Neural cell (in vitro differentiated cells): ENCODE measurements at regions not wholly inside any gene's neighbourhood (a gene's known extent, or its start where the extent isn't known, plus 50 kb on each side); places are given as distances from the start of the nearest gene placed in this dataset.

Experiments used
- H2AFZ ChIP-seq: fragments of 200-600, 300-800 bp; sonication (generic), shearing (Covaris generic); 2 replicates; pipeline ENCODE4 v1.6.0; 2014; ENCODE audit warnings: low read depth, mild to moderate bottlenecking, antibody characterized with exemption, low read length, moderate library complexity
- H3F3A ChIP-seq: fragments of 200-600 bp; shearing (Covaris generic); 2 replicates; pipeline ENCODE4 v1.6.1; 2016; ENCODE audit warnings: mild to moderate bottlenecking, moderate library complexity, mixed read lengths, antibody characterized with exemption, low read length; ENCODE audit not compliant: insufficient read depth, poor library complexity, severe bottlenecking
- H3K27ac ChIP-seq: fragments of 200-600, 300-800 bp; sonication (generic), shearing (Covaris generic); 2 replicates; pipeline ENCODE4 v1.5.1; 2014; ENCODE audit warnings: mild to moderate bottlenecking, low read length, moderate library complexity
- H3K27me3 ChIP-seq: fragments of 300-800, 200-600 bp; sonication (generic), shearing (Covaris generic); 2 replicates; pipeline ENCODE4 v1.6.0; 2014; ENCODE audit warnings: mild to moderate bottlenecking, low read depth, low read length, moderate library complexity; ENCODE audit not compliant: insufficient read depth
- H3K36me3 ChIP-seq: fragments of 300-800, 200-600 bp; sonication (generic), shearing (Covaris generic); 2 replicates; pipeline ENCODE4 v1.5.1; 2014; ENCODE audit warnings: mild to moderate bottlenecking, antibody characterized with exemption, low read length, moderate library complexity; ENCODE audit not compliant: insufficient read depth
- H3K4me2 ChIP-seq: fragments of 300-800, 200-600 bp; sonication (generic), shearing (Covaris generic); 2 replicates; pipeline ENCODE4 v1.6.0; 2014; ENCODE audit warnings: mild to moderate bottlenecking, low read length
- H3K4me3 ChIP-seq: fragments of 300-800, 200-600 bp; sonication (generic), shearing (Covaris generic); 2 replicates; pipeline ENCODE4 v1.5.1; 2014; ENCODE audit warnings: mild to moderate bottlenecking, low read length, moderate library complexity
- H3K79me2 ChIP-seq: fragments of 200-600 bp; shearing (Covaris generic); replicated peaks from 2 replicates; pipeline ENCODE4 v1.6.0; 2014; ENCODE audit warnings: mild to moderate bottlenecking, low read length, moderate library complexity; ENCODE audit not compliant: insufficient read depth
- H3K9ac ChIP-seq: fragments of 300-800, 200-600 bp; sonication (generic), shearing (Covaris generic); 2 replicates; pipeline ENCODE4 v1.6.1; 2016; ENCODE audit warnings: mild to moderate bottlenecking, low read length, mixed read lengths
- H3K9me2 ChIP-seq: fragments of 200-600 bp; shearing (Covaris generic); 2 replicates; pipeline ENCODE4 v1.6.1; 2016; ENCODE audit warnings: mild to moderate bottlenecking, low read length, mixed read lengths; ENCODE audit not compliant: insufficient read depth
- H3K9me3 ChIP-seq: fragments of 200-600, 300-800 bp; sonication (generic), shearing (Covaris generic); 2 replicates; pipeline ENCODE4 v1.6.1; 2016; ENCODE audit warnings: mild to moderate bottlenecking, mixed run types, low read length, moderate library complexity, mixed read lengths
- H4K20me1 ChIP-seq: fragments of 200-600 bp; shearing (Covaris generic); 2 replicates; pipeline ENCODE4 v1.6.1; 2016; ENCODE audit warnings: mild to moderate bottlenecking, mixed run types; ENCODE audit not compliant: insufficient read depth
- EP300 ChIP-seq: fragments of 450-650 bp; conservative IDR thresholded peaks from 2 replicates; pipeline ENCODE4 v1.6.1; 2014; ENCODE audit warnings: antibody characterized with exemption, mild to moderate bottlenecking, moderate library complexity; ENCODE audit not compliant: poor library complexity, severe bottlenecking
- EZH2 ChIP-seq: fragments of 200-600, 300-800 bp; shearing (Covaris generic), sonication (generic); IDR thresholded peaks from 2 replicates; pipeline ENCODE4 v1.6.1; 2014; ENCODE audit warnings: antibody characterized with exemption, low read length, borderline replicate concordance, mild to moderate bottlenecking; ENCODE audit not compliant: insufficient read depth, poor library complexity, severe bottlenecking
- MXI1 ChIP-seq: fragments of 450-650 bp; conservative IDR thresholded peaks from 2 replicates; pipeline ENCODE4 v1.6.1; 2014; ENCODE audit warnings: antibody characterized with exemption, mild to moderate bottlenecking; ENCODE audit not compliant: poor library complexity, severe bottlenecking
- POLR2AphosphoS5 ChIP-seq: IDR thresholded peaks from 2 replicates; pipeline ENCODE4 v1.6.1; 2012
- RAD21 ChIP-seq: fragments of 450-650 bp; conservative IDR thresholded peaks from 2 replicates; pipeline ENCODE4 v1.6.1; 2014; ENCODE audit warnings: antibody characterized with exemption, mild to moderate bottlenecking, moderate library complexity
- REST ChIP-seq: IDR thresholded peaks from 2 replicates; pipeline ENCODE4 v1.6.1; 2012; ENCODE audit warnings: borderline replicate concordance
- SMC3 ChIP-seq: fragments of 450-650 bp; conservative IDR thresholded peaks from 2 replicates; pipeline ENCODE4 v1.6.1; 2014; ENCODE audit warnings: antibody characterized with exemption, mild to moderate bottlenecking, moderate library complexity; ENCODE audit not compliant: poor library complexity
- TAF1 ChIP-seq: IDR thresholded peaks from 2 replicates; pipeline ENCODE4 v1.6.1; 2012; ENCODE audit warnings: low read depth
- TF ChIP-seq, protein P1 (sequence below): fragments of 450-650 bp; IDR thresholded peaks from 2 replicates; pipeline ENCODE4 v1.5.1; 2014; ENCODE audit warnings: antibody characterized with exemption, mild to moderate bottlenecking, moderate library complexity; ENCODE audit not compliant: poor library complexity, severe bottlenecking

DNA sequence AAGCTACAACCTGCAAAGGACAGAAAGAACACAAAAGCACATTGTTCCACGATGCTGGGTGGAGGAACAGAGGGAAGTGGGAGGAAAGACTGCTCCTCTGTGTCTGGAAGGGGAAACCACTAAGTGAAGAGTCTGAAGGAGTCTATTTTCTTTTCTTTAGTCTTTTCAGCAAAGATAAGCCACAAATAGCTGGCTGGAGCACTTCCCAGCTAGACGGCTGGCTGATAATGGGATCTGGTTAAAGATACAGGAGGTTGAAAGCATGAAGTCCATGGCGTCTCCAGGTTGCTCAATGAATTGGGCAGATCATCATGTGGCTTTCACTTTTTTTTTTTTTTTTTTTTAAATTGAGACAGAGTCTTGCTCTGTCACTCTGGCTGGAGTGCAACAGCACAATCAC lies 154.0 kb upstream of the KCNG1 start:
- Histone ChIP-seq H3K27me3 (no peaks in the 10 kb centered on the region), H3K27ac (no peak overlapping the region), H2AFZ (no peak overlapping the region), H3K9me2 (no peaks in the 10 kb centered on the region), H3K79me2 (no peaks in the 10 kb centered on the region), H3F3A (no peaks in the 10 kb centered on the region), H4K20me1 (no peaks in the 10 kb centered on the region), H3K36me3 (no peaks in the 10 kb centered on the region), H3K4me3 (no peak overlapping the region), H3K9ac (no peak overlapping the region), H3K4me2 (no peak overlapping the region), H3K9me3 (no peaks in the 10 kb centered on the region)
- TF ChIP-seq EZH2 (no peak), POLR2AphosphoS5 (no peak), SMC3 (no peak), EP300 (no peak), MXI1 (no peak), TAF1 (no peak), REST (no peak), RAD21 (no peak)
- TF ChIP-seq, protein P1, sequence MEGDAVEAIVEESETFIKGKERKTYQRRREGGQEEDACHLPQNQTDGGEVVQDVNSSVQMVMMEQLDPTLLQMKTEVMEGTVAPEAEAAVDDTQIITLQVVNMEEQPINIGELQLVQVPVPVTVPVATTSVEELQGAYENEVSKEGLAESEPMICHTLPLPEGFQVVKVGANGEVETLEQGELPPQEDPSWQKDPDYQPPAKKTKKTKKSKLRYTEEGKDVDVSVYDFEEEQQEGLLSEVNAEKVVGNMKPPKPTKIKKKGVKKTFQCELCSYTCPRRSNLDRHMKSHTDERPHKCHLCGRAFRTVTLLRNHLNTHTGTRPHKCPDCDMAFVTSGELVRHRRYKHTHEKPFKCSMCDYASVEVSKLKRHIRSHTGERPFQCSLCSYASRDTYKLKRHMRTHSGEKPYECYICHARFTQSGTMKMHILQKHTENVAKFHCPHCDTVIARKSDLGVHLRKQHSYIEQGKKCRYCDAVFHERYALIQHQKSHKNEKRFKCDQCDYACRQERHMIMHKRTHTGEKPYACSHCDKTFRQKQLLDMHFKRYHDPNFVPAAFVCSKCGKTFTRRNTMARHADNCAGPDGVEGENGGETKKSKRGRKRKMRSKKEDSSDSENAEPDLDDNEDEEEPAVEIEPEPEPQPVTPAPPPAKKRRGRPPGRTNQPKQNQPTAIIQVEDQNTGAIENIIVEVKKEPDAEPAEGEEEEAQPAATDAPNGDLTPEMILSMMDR: no peak

GRCh38 chr20:51176446-51176845 lies 153.5 kb upstream of the KCNG1 start:
- H3F3A ChIP-seq: no peaks in the 10 kb centered on the region
- H3K79me2 ChIP-seq: no peaks in the 10 kb centered on the region
- no peak overlapping the region for H3K4me2 ChIP-seq
- H4K20me1 ChIP-seq: no peaks in the 10 kb centered on the region
- H3K36me3 ChIP-seq: no peaks in the 10 kb centered on the region
- H3K4me3 ChIP-seq: no peak overlapping the region
- no peaks in the 10 kb centered on the region for H3K9me2 ChIP-seq
- no peak overlapping the region for H2AFZ ChIP-seq
- no peaks in the 10 kb centered on the region for H3K9me3 ChIP-seq
- no peak overlapping the region for H3K9ac ChIP-seq
- H3K27me3 ChIP-seq: no peaks in the 10 kb centered on the region
- TF ChIP-seq, protein P1: no peak
- no peak for TF ChIP-seq POLR2AphosphoS5
- no peak for TF ChIP-seq EP300
- TF ChIP-seq EZH2: no peak
- no peak for TF ChIP-seq SMC3
- TF ChIP-seq TAF1: no peak
- TF ChIP-seq MXI1: no peak
- TF ChIP-seq RAD21: no peak
- no peak for TF ChIP-seq REST
- H3K27ac ChIP-seq: no peak overlapping the region
